Small intestine (tissue), 7 donors: ENCODE measurements at regions not wholly inside any gene's neighbourhood (a gene's known extent, or its start where the extent isn't known, plus 50 kb on each side); places are given as distances from the start of the nearest gene placed in this dataset.

Source experiments
- DNase-seq, 2 donors: peaks; one replicate each; pipeline versions ENCODE4 v3.0.0 to v3.0.0-alpha.2; 2013
- FAIRE-seq: peaks from 2 replicates; lab custom pipeline; 2012; peaks lifted over from hg19 to GRCh38; lab: Jason Lieb, UNC
- H3K27ac ChIP-seq, 3 donors: one replicate each; pipeline ENCODE4 v1.5.1; 2013; ENCODE audit warnings: low read length in 2 of 3, mild to moderate bottlenecking in 2 of 3, control low read depth in 1 of 3, inconsistent platforms in 1 of 3, low read depth in 1 of 3, moderate library complexity in 1 of 3
- H3K27me3 ChIP-seq, 3 donors: one replicate each; pipeline ENCODE4 v1.6.1; 2013; ENCODE audit warnings: low read length in 3 of 3, inconsistent platforms in 1 of 3; ENCODE audit not compliant: control insufficient read depth in 3 of 3, insufficient read depth in 3 of 3
- H3K36me3 ChIP-seq, 3 donors: one replicate each; pipeline ENCODE4 v1.6.1; 2013; ENCODE audit warnings: low read length in 3 of 3, inconsistent platforms in 1 of 3, low read depth in 1 of 3, mild to moderate bottlenecking in 1 of 3, moderate library complexity in 1 of 3; ENCODE audit not compliant: control insufficient read depth in 3 of 3, insufficient read depth in 2 of 3
- H3K4me1 ChIP-seq, 3 donors: one replicate each; pipeline ENCODE4 v1.6.1; 2013; ENCODE audit warnings: low read length in 2 of 3, inconsistent platforms in 1 of 3, low read depth in 1 of 3, mild to moderate bottlenecking in 1 of 3, moderate library complexity in 1 of 3; ENCODE audit not compliant: control insufficient read depth in 3 of 3, insufficient read depth in 2 of 3
- H3K4me3 ChIP-seq, 3 donors: one replicate each; pipeline ENCODE4 v1.5.1; 2013; ENCODE audit warnings: low read length in 3 of 3, control low read depth in 1 of 3, inconsistent platforms in 1 of 3, low read depth in 1 of 3, mild to moderate bottlenecking in 1 of 3, moderate library complexity in 1 of 3
- H3K9me3 ChIP-seq, 2 donors: one replicate each; pipeline ENCODE4 v1.6.1; 2013; ENCODE audit warnings: low read depth in 1 of 2, low read length in 1 of 2; ENCODE audit not compliant: control insufficient read depth in 2 of 2, insufficient read depth in 1 of 2
- WGBS, 3 donors: extraction: QIAGEN DNeasy Blood & Tissue Kit; methylation state at CpG; one replicate each; pipeline ENCODE4 v1.1.7; 2013; 5-methylcytosine and 5-hydroxymethylcytosine counted together
- donor health status: healthy with polysubstance abuse.
- donor health status: control.
- donor health status: control.
- donor health status: Bipolar disorder and iron deficiency.
- donor health status: healthy.

- FAIRE-seq: no peak
Measured at GRCh38 chr12:58509116-58509885, 411.0 kb downstream of the LRIG3 start.

GRCh38 chr12:58513301-58513834 is 406.9 kb downstream of the LRIG3 start:
- DNase-seq (no peak), FAIRE-seq (no peak)
- H3K27me3 ChIP-seq: no peaks in the 10 kb centered on the region
- H3K4me1 ChIP-seq: no peaks in the 10 kb centered on the region
- 18 to 48% (median 37%) methylated on average over 4 of the region's 4 CpGs for WGBS, 3 donors
- peaks cover 0 to 9% of the 10 kb centered on the region in 2 donors for H3K9me3 ChIP-seq
- H3K27ac ChIP-seq: no peak overlapping the region
- no peak overlapping the region for H3K4me3 ChIP-seq
- no peaks in the 10 kb centered on the region for H3K36me3 ChIP-seq

More at GRCh38 chr12:58509116-58509885, 411.0 kb downstream of the LRIG3 start:
- no peak for DNase-seq
- Histone ChIP-seq H3K27me3 (no peaks in the 10 kb centered on the region), H3K36me3 (no peaks in the 10 kb centered on the region), H3K27ac (no peak overlapping the region), H3K4me1 (no peaks in the 10 kb centered on the region), H3K9me3 (peaks cover 0 to 3% of the 10 kb centered on the region in 2 donors), H3K4me3 (no peak overlapping the region)
- 79 to 87% (median 80%) methylated on average over 5 of the region's 5 CpGs for WGBS, 3 donors

GRCh38 chr12:58513852-58514251 is 406.5 kb downstream of the LRIG3 start:
- no peak for DNase-seq
- Histone ChIP-seq H3K36me3 (no peaks in the 10 kb centered on the region), H3K27me3 (no peaks in the 10 kb centered on the region), H3K4me3 (no peak overlapping the region), H3K27ac (no peak overlapping the region), H3K9me3 (peaks cover 0 to 12% of the 10 kb centered on the region in 2 donors), H3K4me1 (no peaks in the 10 kb centered on the region)
- 62 to 65% (median 63%) methylated on average over 4 of the region's 4 CpGs for WGBS, 3 donors
- no peak for FAIRE-seq

GRCh38 chr12:58519839-58520238 is 400.5 kb downstream of the LRIG3 start:
- H3K9me3 ChIP-seq: peaks cover 0 to 13% of the 10 kb centered on the region in 2 donors

GRCh38 chr12:58521152-58521551 is 399.2 kb downstream of the LRIG3 start:
- WGBS, 3 donors: 85 to 92% (median 88%) methylated on average over 2 of the region's 2 CpGs
- no peak for FAIRE-seq
- no peak overlapping the region for H3K4me3 ChIP-seq

More at GRCh38 chr12:58519839-58520238, 400.5 kb downstream of the LRIG3 start:
- Histone ChIP-seq H3K4me1 (no peaks in the 10 kb centered on the region), H3K27me3 (no peaks in the 10 kb centered on the region), H3K36me3 (no peaks in the 10 kb centered on the region), H3K27ac (no peak overlapping the region), H3K4me3 (no peak overlapping the region)
- 67 to 83% (median 74%) methylated on average over 1 of the region's 1 CpG for WGBS, 3 donors
- FAIRE-seq (no peak), DNase-seq (no peak)

GRCh38 chr12:58521796-58522195 is 398.5 kb downstream of the LRIG3 start:
- WGBS, 3 donors: 57 to 69% (median 64%) methylated on average over 1 of the region's 1 CpG
- Histone ChIP-seq H3K4me1 (no peaks in the 10 kb centered on the region), H3K36me3 (no peaks in the 10 kb centered on the region), H3K9me3 (peaks cover 0 to 13% of the 10 kb centered on the region in 2 donors), H3K4me3 (no peak overlapping the region), H3K27ac (no peak overlapping the region), H3K27me3 (no peaks in the 10 kb centered on the region)
- DNase-seq (no peak), FAIRE-seq (no peak)

More at GRCh38 chr12:58521152-58521551, 399.2 kb downstream of the LRIG3 start:
- Histone ChIP-seq H3K27me3 (no peaks in the 10 kb centered on the region), H3K36me3 (no peaks in the 10 kb centered on the region), H3K27ac (no peak overlapping the region), H3K9me3 (peaks cover 0 to 13% of the 10 kb centered on the region in 2 donors), H3K4me1 (no peaks in the 10 kb centered on the region)
- DNase-seq: no peak

- H3K9me3 ChIP-seq: peaks cover 0 to 7% of the 10 kb centered on the region in 2 donors
- DNase-seq (no peak), FAIRE-seq (no peak)
- no peak overlapping the region for H3K27ac ChIP-seq
- H3K27me3 ChIP-seq: no peaks in the 10 kb centered on the region
- no peaks in the 10 kb centered on the region for H3K4me1 ChIP-seq
- no peak overlapping the region for H3K4me3 ChIP-seq
- no peaks in the 10 kb centered on the region for H3K36me3 ChIP-seq
Measured at GRCh38 chr12:58523360-58523759, 396.9 kb downstream of the LRIG3 start.

- 0% methylated on average over 1 of the region's 1 CpG for WGBS, 3 donors
- H3K27me3 ChIP-seq: no peaks in the 10 kb centered on the region
- no peak for FAIRE-seq
- no peaks in the 10 kb centered on the region for H3K9me3 ChIP-seq
- H3K4me1 ChIP-seq: no peaks in the 10 kb centered on the region
- H3K36me3 ChIP-seq: no peaks in the 10 kb centered on the region
- H3K4me3 ChIP-seq: no peak overlapping the region
- no peak for DNase-seq
- H3K27ac ChIP-seq: peak overlapping the region in 1 of 3 donors; percentile 53
Measured at GRCh38 chr12:58528271-58528670, 392.0 kb downstream of the LRIG3 start.
